GM23338 (cell line): ENCODE measurements at regions not wholly inside any gene's neighbourhood (a gene's known extent, or its start where the extent isn't known, plus 50 kb on each side); places are given as distances from the start of the nearest gene placed in this dataset.

ENCODE experiments used
- ATAC-seq: fragments of 200-7000 bp; cut with Tn5 transposase; 3 replicates; pipeline ENCODE4 v1.9.1; 2020
- DNase-seq: peaks from one replicate; pipeline ENCODE4 v3.0.0-alpha.2; 2015; ENCODE audit warnings: low spot score
- H2AFZ ChIP-seq: fragments of 200-600 bp; sonication (generic); 2 replicates; pipeline ENCODE4 v1.8.0; 2016; ENCODE audit warnings: antibody characterized with exemption, mild to moderate bottlenecking, moderate library complexity
- H3F3A ChIP-seq: fragments of 200-600 bp; sonication (generic); replicated peaks from 2 replicates; pipeline ENCODE4 v1.8.0; 2017; ENCODE audit warnings: antibody characterized with exemption, mixed run types, low read depth
- H3K27ac ChIP-seq: fragments of 200-600 bp; sonication (generic); 2 replicates; pipeline ENCODE4 v1.6.1; 2016; ENCODE audit warnings: low read depth
- H3K27me3 ChIP-seq: fragments of 200-600 bp; sonication (generic); 2 replicates; pipeline ENCODE4 v1.8.0; 2016; ENCODE audit warnings: mild to moderate bottlenecking, mixed run types, moderate library complexity; ENCODE audit not compliant: insufficient read depth
- H3K36me3 ChIP-seq: fragments of 200-600 bp; sonication (generic); 2 replicates; pipeline ENCODE4 v1.8.0; 2016; ENCODE audit warnings: mild to moderate bottlenecking; ENCODE audit not compliant: insufficient read depth
- H3K4me1 ChIP-seq: fragments of 200-600 bp; sonication (generic); 2 replicates; pipeline ENCODE4 v1.8.0; 2016; ENCODE audit warnings: mild to moderate bottlenecking, moderate library complexity; ENCODE audit not compliant: insufficient read depth
- H3K4me2 ChIP-seq: fragments of 200-600 bp; sonication (generic); 2 replicates; pipeline ENCODE4 v1.7.1; 2017; ENCODE audit warnings: mixed run types
- H3K4me3 ChIP-seq: fragments of 200-600 bp; sonication (generic); 2 replicates; pipeline ENCODE4 v1.6.1; 2016; ENCODE audit warnings: mixed run types
- H3K79me2 ChIP-seq: fragments of 200-600 bp; sonication (generic); replicated peaks from 2 replicates; pipeline ENCODE4 v1.8.0; 2017; ENCODE audit warnings: mild to moderate bottlenecking; ENCODE audit not compliant: insufficient read depth
- H3K9me2 ChIP-seq: fragments of 200-600 bp; sonication (generic); 2 replicates; pipeline ENCODE4 v1.8.0; 2017; ENCODE audit not compliant: insufficient read depth
- H4K20me1 ChIP-seq: fragments of 200-600 bp; sonication (generic); replicated peaks from 2 replicates; pipeline ENCODE4 v1.8.0; 2017; ENCODE audit warnings: mild to moderate bottlenecking; ENCODE audit not compliant: insufficient read depth
- H3K27ac Mint-ChIP-seq: 2 replicates; pipeline ENCODE4 v1.8.0; 2020; ENCODE audit warnings: inconsistent platforms, mild to moderate bottlenecking, moderate library complexity, mixed read lengths
- H3K27me3 Mint-ChIP-seq: 3 replicates; pipeline ENCODE4 v1.8.0; 2022; ENCODE audit warnings: low read depth, mild to moderate bottlenecking, moderate library complexity, mixed read lengths, inconsistent platforms; ENCODE audit not compliant: insufficient read depth, poor library complexity
- H3K36me3 Mint-ChIP-seq: 3 replicates; pipeline ENCODE4 v1.8.0; 2021; ENCODE audit warnings: low read depth, mild to moderate bottlenecking, inconsistent platforms, moderate library complexity, mixed read lengths
- H3K4me1 Mint-ChIP-seq: 3 replicates; pipeline ENCODE4 v1.8.0; 2020; ENCODE audit warnings: mild to moderate bottlenecking, inconsistent platforms, mixed read lengths
- H3K4me3 Mint-ChIP-seq: 3 replicates; pipeline ENCODE4 v1.8.0; 2021; ENCODE audit warnings: moderate library complexity, mild to moderate bottlenecking, inconsistent platforms, mixed read lengths
- H3K9me3 Mint-ChIP-seq: 3 replicates; pipeline ENCODE4 v1.8.0; 2020; ENCODE audit warnings: moderate library complexity, mild to moderate bottlenecking, inconsistent platforms, mixed read lengths
- CREB1 ChIP-seq: fragments of 250-450 bp; sonication (Bioruptor Pico); IDR thresholded peaks from 2 replicates; pipeline ENCODE4 v1.5.0; 2020; ENCODE audit warnings: low read depth, mild to moderate bottlenecking, moderate library complexity
- EZH2 ChIP-seq: fragments of 200-600 bp; sonication (generic); IDR thresholded peaks from one replicate; pipeline ENCODE4 v1.8.0; 2017; ENCODE audit warnings: antibody characterized with exemption, mild to moderate bottlenecking, low read depth; ENCODE audit not compliant: unreplicated experiment
- EZH2phosphoT487 ChIP-seq: fragments of 200-600 bp; sonication (generic); IDR thresholded peaks from one replicate; pipeline ENCODE4 v1.8.1; 2018; ENCODE audit warnings: antibody characterized with exemption; ENCODE audit not compliant: unreplicated experiment
- JUNB ChIP-seq: IDR thresholded peaks from one replicate; pipeline ENCODE4 v1.6.1; 2016; ENCODE audit warnings: antibody characterized with exemption; ENCODE audit not compliant: unreplicated experiment
- NANOG ChIP-seq: IDR thresholded peaks from 2 replicates; pipeline ENCODE4 v1.6.1; 2016; ENCODE audit warnings: antibody characterized with exemption, borderline replicate concordance
- POLR2AphosphoS5 ChIP-seq: IDR thresholded peaks from 2 replicates; pipeline ENCODE4 v1.6.1; 2016; ENCODE audit warnings: antibody characterized with exemption, low read depth
- STAT1 ChIP-seq: IDR thresholded peaks from one replicate; pipeline ENCODE4 v1.6.1; 2016; ENCODE audit warnings: antibody characterized with exemption; ENCODE audit not compliant: unreplicated experiment
- TF ChIP-seq, protein P1 (sequence below): IDR thresholded peaks from 2 replicates; pipeline ENCODE4 v1.6.1; 2016; ENCODE audit warnings: antibody characterized with exemption
- TF ChIP-seq, protein P2 (sequence below), 2 experiments: fragments of 200-600 bp in 1 of 2; sonication (generic) in 1 of 2; conservative IDR thresholded peaks; 2 replicates each; pipeline versions ENCODE4 v1.5.1 to v1.6.1; 2016 to 2017; ENCODE audit warnings: antibody characterized with exemption in 2 of 2, low read depth in 2 of 2, mild to moderate bottlenecking in 2 of 2, moderate library complexity in 1 of 2
- TF ChIP-seq, protein P3 (sequence below): fragments of 250-450 bp; sonication (Bioruptor Pico); IDR thresholded peaks from 2 replicates; pipeline ENCODE4 v1.5.0; 2020; ENCODE audit warnings: mild to moderate bottlenecking, moderate library complexity
- TF ChIP-seq, protein P4 (sequence below): IDR thresholded peaks from one replicate; pipeline ENCODE4 v1.6.1; 2018; ENCODE audit warnings: antibody characterized with exemption; ENCODE audit not compliant: unreplicated experiment

DNA sequence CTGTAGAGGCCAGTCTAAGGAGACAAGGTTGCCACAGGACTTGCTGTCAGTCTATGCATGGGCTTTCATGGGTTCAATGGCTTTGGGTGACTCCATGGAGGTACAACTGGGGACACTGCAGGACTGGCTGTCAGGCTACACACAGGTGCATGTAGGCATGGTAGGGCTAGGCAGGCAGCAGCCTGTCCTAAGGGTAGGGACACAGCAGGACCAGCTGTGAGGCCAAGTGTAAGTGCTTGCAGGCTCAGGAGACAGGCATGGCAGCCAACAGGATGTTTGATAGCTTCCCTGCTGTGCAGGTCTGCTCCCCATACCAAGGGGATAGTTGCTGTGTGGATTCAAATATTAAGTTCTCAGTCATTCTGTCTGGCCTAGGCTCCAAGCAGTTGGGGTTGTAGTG is 181.0 kb upstream of the NPY start (continued):
- TF ChIP-seq, protein P1, sequence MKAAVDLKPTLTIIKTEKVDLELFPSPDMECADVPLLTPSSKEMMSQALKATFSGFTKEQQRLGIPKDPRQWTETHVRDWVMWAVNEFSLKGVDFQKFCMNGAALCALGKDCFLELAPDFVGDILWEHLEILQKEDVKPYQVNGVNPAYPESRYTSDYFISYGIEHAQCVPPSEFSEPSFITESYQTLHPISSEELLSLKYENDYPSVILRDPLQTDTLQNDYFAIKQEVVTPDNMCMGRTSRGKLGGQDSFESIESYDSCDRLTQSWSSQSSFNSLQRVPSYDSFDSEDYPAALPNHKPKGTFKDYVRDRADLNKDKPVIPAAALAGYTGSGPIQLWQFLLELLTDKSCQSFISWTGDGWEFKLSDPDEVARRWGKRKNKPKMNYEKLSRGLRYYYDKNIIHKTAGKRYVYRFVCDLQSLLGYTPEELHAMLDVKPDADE = no peak
- TF ChIP-seq, protein P2, sequence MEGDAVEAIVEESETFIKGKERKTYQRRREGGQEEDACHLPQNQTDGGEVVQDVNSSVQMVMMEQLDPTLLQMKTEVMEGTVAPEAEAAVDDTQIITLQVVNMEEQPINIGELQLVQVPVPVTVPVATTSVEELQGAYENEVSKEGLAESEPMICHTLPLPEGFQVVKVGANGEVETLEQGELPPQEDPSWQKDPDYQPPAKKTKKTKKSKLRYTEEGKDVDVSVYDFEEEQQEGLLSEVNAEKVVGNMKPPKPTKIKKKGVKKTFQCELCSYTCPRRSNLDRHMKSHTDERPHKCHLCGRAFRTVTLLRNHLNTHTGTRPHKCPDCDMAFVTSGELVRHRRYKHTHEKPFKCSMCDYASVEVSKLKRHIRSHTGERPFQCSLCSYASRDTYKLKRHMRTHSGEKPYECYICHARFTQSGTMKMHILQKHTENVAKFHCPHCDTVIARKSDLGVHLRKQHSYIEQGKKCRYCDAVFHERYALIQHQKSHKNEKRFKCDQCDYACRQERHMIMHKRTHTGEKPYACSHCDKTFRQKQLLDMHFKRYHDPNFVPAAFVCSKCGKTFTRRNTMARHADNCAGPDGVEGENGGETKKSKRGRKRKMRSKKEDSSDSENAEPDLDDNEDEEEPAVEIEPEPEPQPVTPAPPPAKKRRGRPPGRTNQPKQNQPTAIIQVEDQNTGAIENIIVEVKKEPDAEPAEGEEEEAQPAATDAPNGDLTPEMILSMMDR (conservative IDR thresholded peaks at IDR 0.05; ENCODE audit: low read depth in 2 of 2) = no peak
- no peak for TF ChIP-seq NANOG
- TF ChIP-seq CREB1 (CRISPR knock-in tag) = no peak

DNA sequence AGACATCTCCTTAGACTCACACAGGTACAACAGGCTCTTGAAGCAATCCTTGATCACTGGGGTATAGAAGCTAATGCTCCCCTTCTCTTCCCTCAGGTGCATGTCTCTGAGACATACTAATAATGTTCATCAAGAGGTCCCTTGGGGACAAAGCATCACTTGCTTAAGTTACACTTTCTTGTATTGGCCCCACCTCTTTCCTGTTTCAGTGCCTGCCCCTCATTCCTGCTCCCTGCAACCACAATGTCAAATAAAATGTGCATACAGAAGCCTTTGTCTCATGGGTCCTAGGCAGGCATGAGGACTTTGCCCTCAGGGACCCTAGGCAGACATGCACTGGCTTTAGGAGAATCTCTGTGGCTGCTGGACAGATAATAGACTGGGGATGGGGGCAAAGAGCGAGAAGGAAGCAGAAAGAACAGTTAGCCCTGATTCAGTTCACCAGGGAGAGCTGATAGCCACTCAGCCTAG is 175.0 kb upstream of the NPY start:
- Mint-ChIP-seq H3K9me3 (no peaks in the 10 kb centered on the region), H3K27ac (no peak overlapping the region), H3K4me1 (peaks cover 4% of the 10 kb centered on the region; the same call in 1 of the 3 replicates), H3K27me3 (no peaks in the 10 kb centered on the region), H3K4me3 (no peak overlapping the region), H3K36me3 (no peaks in the 10 kb centered on the region)
- ATAC-seq = no peak
- Histone ChIP-seq H3K27ac (no peak overlapping the region), H3K4me1 (no peaks in the 10 kb centered on the region), H3F3A (no peaks in the 10 kb centered on the region), H3K79me2 (no peaks in the 10 kb centered on the region), H4K20me1 (no peaks in the 10 kb centered on the region), H3K36me3 (no peaks in the 10 kb centered on the region), H3K27me3 (no peaks in the 10 kb centered on the region), H3K4me3 (no peak overlapping the region), H3K4me2 (no peak overlapping the region), H2AFZ (peak overlapping the region; percentile 82), H3K9me2 (no peaks in the 10 kb centered on the region)
- no peak for DNase-seq
- TF ChIP-seq, protein P3, sequence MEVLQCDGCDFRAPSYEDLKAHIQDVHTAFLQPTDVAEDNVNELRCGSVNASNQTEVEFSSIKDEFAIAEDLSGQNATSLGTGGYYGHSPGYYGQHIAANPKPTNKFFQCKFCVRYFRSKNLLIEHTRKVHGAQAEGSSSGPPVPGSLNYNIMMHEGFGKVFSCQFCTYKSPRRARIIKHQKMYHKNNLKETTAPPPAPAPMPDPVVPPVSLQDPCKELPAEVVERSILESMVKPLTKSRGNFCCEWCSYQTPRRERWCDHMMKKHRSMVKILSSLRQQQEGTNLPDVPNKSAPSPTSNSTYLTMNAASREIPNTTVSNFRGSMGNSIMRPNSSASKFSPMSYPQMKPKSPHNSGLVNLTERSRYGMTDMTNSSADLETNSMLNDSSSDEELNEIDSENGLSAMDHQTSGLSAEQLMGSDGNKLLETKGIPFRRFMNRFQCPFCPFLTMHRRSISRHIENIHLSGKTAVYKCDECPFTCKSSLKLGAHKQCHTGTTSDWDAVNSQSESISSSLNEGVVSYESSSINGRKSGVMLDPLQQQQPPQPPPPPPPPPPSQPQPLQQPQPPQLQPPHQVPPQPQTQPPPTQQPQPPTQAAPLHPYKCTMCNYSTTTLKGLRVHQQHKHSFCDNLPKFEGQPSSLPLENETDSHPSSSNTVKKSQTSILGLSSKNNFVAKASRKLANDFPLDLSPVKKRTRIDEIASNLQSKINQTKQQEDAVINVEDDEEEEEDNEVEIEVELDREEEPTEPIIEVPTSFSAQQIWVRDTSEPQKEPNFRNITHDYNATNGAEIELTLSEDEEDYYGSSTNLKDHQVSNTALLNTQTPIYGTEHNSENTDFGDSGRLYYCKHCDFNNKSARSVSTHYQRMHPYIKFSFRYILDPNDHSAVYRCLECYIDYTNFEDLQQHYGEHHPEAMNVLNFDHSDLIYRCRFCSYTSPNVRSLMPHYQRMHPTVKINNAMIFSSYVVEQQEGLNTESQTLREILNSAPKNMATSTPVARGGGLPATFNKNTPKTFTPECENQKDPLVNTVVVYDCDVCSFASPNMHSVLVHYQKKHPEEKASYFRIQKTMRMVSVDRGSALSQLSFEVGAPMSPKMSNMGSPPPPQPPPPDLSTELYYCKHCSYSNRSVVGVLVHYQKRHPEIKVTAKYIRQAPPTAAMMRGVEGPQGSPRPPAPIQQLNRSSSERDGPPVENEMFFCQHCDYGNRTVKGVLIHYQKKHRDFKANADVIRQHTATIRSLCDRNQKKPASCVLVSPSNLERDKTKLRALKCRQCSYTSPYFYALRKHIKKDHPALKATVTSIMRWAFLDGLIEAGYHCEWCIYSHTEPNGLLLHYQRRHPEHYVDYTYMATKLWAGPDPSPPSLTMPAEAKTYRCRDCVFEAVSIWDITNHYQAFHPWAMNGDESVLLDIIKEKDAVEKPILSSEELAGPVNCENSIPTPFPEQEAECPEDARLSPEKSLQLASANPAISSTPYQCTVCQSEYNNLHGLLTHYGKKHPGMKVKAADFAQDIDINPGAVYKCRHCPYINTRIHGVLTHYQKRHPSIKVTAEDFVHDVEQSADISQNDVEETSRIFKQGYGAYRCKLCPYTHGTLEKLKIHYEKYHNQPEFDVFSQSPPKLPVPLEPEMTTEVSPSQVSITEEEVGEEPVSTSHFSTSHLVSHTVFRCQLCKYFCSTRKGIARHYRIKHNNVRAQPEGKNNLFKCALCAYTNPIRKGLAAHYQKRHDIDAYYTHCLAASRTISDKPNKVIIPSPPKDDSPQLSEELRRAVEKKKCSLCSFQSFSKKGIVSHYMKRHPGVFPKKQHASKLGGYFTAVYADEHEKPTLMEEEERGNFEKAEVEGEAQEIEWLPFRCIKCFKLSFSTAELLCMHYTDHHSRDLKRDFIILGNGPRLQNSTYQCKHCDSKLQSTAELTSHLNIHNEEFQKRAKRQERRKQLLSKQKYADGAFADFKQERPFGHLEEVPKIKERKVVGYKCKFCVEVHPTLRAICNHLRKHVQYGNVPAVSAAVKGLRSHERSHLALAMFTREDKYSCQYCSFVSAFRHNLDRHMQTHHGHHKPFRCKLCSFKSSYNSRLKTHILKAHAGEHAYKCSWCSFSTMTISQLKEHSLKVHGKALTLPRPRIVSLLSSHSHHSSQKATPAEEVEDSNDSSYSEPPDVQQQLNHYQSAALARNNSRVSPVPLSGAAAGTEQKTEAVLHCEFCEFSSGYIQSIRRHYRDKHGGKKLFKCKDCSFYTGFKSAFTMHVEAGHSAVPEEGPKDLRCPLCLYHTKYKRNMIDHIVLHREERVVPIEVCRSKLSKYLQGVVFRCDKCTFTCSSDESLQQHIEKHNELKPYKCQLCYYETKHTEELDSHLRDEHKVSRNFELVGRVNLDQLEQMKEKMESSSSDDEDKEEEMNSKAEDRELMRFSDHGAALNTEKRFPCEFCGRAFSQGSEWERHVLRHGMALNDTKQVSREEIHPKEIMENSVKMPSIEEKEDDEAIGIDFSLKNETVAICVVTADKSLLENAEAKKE (CRISPR knock-in tag) = no peak
- TF ChIP-seq EZH2 = no peak
- TF ChIP-seq, protein P4, sequence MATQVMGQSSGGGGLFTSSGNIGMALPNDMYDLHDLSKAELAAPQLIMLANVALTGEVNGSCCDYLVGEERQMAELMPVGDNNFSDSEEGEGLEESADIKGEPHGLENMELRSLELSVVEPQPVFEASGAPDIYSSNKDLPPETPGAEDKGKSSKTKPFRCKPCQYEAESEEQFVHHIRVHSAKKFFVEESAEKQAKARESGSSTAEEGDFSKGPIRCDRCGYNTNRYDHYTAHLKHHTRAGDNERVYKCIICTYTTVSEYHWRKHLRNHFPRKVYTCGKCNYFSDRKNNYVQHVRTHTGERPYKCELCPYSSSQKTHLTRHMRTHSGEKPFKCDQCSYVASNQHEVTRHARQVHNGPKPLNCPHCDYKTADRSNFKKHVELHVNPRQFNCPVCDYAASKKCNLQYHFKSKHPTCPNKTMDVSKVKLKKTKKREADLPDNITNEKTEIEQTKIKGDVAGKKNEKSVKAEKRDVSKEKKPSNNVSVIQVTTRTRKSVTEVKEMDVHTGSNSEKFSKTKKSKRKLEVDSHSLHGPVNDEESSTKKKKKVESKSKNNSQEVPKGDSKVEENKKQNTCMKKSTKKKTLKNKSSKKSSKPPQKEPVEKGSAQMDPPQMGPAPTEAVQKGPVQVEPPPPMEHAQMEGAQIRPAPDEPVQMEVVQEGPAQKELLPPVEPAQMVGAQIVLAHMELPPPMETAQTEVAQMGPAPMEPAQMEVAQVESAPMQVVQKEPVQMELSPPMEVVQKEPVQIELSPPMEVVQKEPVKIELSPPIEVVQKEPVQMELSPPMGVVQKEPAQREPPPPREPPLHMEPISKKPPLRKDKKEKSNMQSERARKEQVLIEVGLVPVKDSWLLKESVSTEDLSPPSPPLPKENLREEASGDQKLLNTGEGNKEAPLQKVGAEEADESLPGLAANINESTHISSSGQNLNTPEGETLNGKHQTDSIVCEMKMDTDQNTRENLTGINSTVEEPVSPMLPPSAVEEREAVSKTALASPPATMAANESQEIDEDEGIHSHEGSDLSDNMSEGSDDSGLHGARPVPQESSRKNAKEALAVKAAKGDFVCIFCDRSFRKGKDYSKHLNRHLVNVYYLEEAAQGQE = no peak
- TF ChIP-seq, protein P1 = no peak
- TF ChIP-seq EZH2phosphoT487 = no peak
- TF ChIP-seq POLR2AphosphoS5 = no peak
- no peak for TF ChIP-seq STAT1
- no peak for TF ChIP-seq NANOG
- no peak for TF ChIP-seq CREB1 (CRISPR knock-in tag)
- TF ChIP-seq JUNB = no peak
